HCT116 (cell line): ENCODE measurements at regions not wholly inside any gene's neighbourhood (a gene's known extent, or its start where the extent isn't known, plus 50 kb on each side); places are given as distances from the start of the nearest gene placed in this dataset.

Experiments used
- ATAC-seq: fragments of 200-7000 bp; cut with Tn5 transposase; 2 replicates; pipeline ENCODE4 v1.9.1; 2020; ENCODE audit warnings: mild to moderate bottlenecking, moderate library complexity
- BruUV-seq: library from RNA; stranded (reverse); fragments of 400-500 nt; replicated peaks from 2 replicates; lab custom pipeline; 2021; lab: Mats Ljungman, UMichigan
- CTCF ChIA-PET: fragments of 300-600 bp; sonication (Branson Sonifier 250); formaldehyde crosslinking; loops from one replicate; lab custom pipeline; 2021; ENCODE audit warnings: antibody characterized with exemption; lab: Charles Lee
- POLR2A ChIA-PET: fragments of 300-600, 350-600 bp; sonication (Branson Sonifier 250); formaldehyde crosslinking; loops from one replicate; lab custom pipeline; 2021; ENCODE audit warnings: antibody characterized with exemption; lab: Charles Lee
- RAD21 ChIA-PET, 2 experiments: fragments of 300-600 bp; sonication (Branson Sonifier 250); formaldehyde crosslinking; loops; one replicate each; lab custom pipeline; 2023; ENCODE audit warnings: low total read pairs in 2 of 2; ENCODE audit not compliant: uncharacterized antibody in 2 of 2, unreplicated experiment in 2 of 2, low non-redundant PET in 1 of 2; lab: Charles Lee
- DNase-seq: peaks from one replicate; pipeline ENCODE4 v3.0.0-alpha.2; 2010; ENCODE audit warnings: low read depth, low spot score
- H2AFZ ChIP-seq: fragments of 200-600 bp; shearing (Covaris generic), sonication (generic); 2 replicates; pipeline ENCODE4 v1.6.1; 2017; ENCODE audit warnings: low read depth, mixed run types, mixed read lengths, antibody characterized with exemption, low read length; ENCODE audit not compliant: poor library complexity, severe bottlenecking
- H3K27ac ChIP-seq: 2 replicates; pipeline ENCODE4 v1.5.1; 2012; ENCODE audit warnings: low read depth, low read length
- H3K27me3 ChIP-seq: fragments of 200-600 bp; sonication (generic); 2 replicates; pipeline ENCODE4 v1.6.1; 2016; ENCODE audit warnings: mixed run types, low read length, mixed read lengths; ENCODE audit not compliant: insufficient read depth
- H3K36me3 ChIP-seq, 2 experiments: fragments of 200-500 bp in 1 of 2; fragments of 200-600 bp in 1 of 2; sonication (Bioruptor generic) in 1 of 2; sonication (generic) in 1 of 2; 2 replicates each; pipeline versions ENCODE4 v1.5.1 to v1.6.1; 2014 to 2016; ENCODE audit warnings: low read length in 2 of 2, inconsistent platforms in 1 of 2, mixed read lengths in 1 of 2, mixed run types in 1 of 2; ENCODE audit not compliant: insufficient read depth in 2 of 2, control insufficient read depth in 1 of 2
- H3K4me1 ChIP-seq, 2 experiments: fragments of 200-600 bp in 1 of 2; sonication (generic) in 1 of 2; 2 replicates each; pipeline versions ENCODE4 v1.5.1 to v1.6.1; 2012 to 2017; ENCODE audit warnings: low read length in 2 of 2, inconsistent platforms in 1 of 2, mild to moderate bottlenecking in 1 of 2, mixed read lengths in 1 of 2, mixed run types in 1 of 2, moderate library complexity in 1 of 2; ENCODE audit not compliant: insufficient read depth in 2 of 2, control insufficient read depth in 1 of 2
- H3K4me2 ChIP-seq: fragments of 200-600 bp; sonication (generic); 2 replicates; pipeline ENCODE4 v1.6.1; 2017; ENCODE audit warnings: mixed run types, low read length, mixed read lengths
- H3K4me3 ChIP-seq, 2 experiments: fragments of 200-600 bp in 1 of 2; sonication (generic) in 1 of 2; replicated peaks in 1 of 2; 2 replicates each; pipeline ENCODE4 v1.5.1; 2011 to 2016; ENCODE audit warnings: low read length in 2 of 2, control low read depth in 1 of 2, low read depth in 1 of 2, mild to moderate bottlenecking in 1 of 2, mixed read lengths in 1 of 2, mixed run types in 1 of 2
- H3K79me2 ChIP-seq: fragments of 200-600 bp; sonication (generic); 2 replicates; pipeline ENCODE4 v1.6.1; 2017; ENCODE audit warnings: mild to moderate bottlenecking, mixed run types, low read length, moderate library complexity, mixed read lengths; ENCODE audit not compliant: insufficient read depth
- H3K9ac ChIP-seq: fragments of 200-600 bp; sonication (generic); 2 replicates; pipeline ENCODE4 v1.6.1; 2016; ENCODE audit warnings: low read length, mixed read lengths
- H3K9me2 ChIP-seq: fragments of 200-600 bp; sonication (generic), shearing (Covaris generic); 2 replicates; pipeline ENCODE4 v1.6.1; 2017; ENCODE audit warnings: mixed run types, mild to moderate bottlenecking, moderate library complexity; ENCODE audit not compliant: insufficient read depth
- H3K9me3 ChIP-seq, 2 experiments: fragments of 200-500 bp in 1 of 2; fragments of 200-600 bp in 1 of 2; sonication (Bioruptor generic) in 1 of 2; sonication (generic) in 1 of 2; 2 replicates each; pipeline ENCODE4 v1.6.1; 2014 to 2017; ENCODE audit warnings: low read length in 2 of 2, mixed read lengths in 2 of 2, inconsistent platforms in 1 of 2, low read depth in 1 of 2, mild to moderate bottlenecking in 1 of 2, mixed run types in 1 of 2, moderate library complexity in 1 of 2; ENCODE audit not compliant: control insufficient read depth in 1 of 2, insufficient read depth in 1 of 2
- H4K20me1 ChIP-seq: fragments of 200-600 bp; sonication (generic), shearing (Covaris generic); 2 replicates; pipeline ENCODE4 v1.6.1; 2017; ENCODE audit warnings: mixed run types, mild to moderate bottlenecking, moderate library complexity; ENCODE audit not compliant: insufficient read depth
- CBX3 ChIP-seq: IDR thresholded peaks from 2 replicates; pipeline ENCODE4 v1.6.1; 2012; ENCODE audit warnings: low read depth
- ELF1 ChIP-seq: IDR thresholded peaks from 2 replicates; pipeline ENCODE4 v1.6.1; 2012; ENCODE audit warnings: low read depth, borderline replicate concordance
- POLR2A ChIP-seq: IDR thresholded peaks from 2 replicates; pipeline ENCODE4 v1.7.0; 2011; ENCODE audit warnings: borderline replicate concordance; ENCODE audit not compliant: insufficient read depth, insufficient read length; ENCODE audit errors: extremely low read depth
- POLR2AphosphoS5 ChIP-seq: IDR thresholded peaks from 2 replicates; pipeline ENCODE4 v1.6.1; 2011; ENCODE audit warnings: mild to moderate bottlenecking, low read depth, low read length, moderate library complexity
- REST ChIP-seq: IDR thresholded peaks from 2 replicates; pipeline ENCODE4 v1.6.1; 2012; ENCODE audit warnings: low read depth
- SIN3A ChIP-seq: IDR thresholded peaks from 2 replicates; pipeline ENCODE4 v1.6.1; 2012; ENCODE audit warnings: low read depth
- TCF7L2 ChIP-seq: IDR thresholded peaks from 2 replicates; pipeline ENCODE4 v1.7.0; 2011; ENCODE audit warnings: borderline replicate concordance, inconsistent platforms; ENCODE audit not compliant: insufficient read depth, insufficient read length; ENCODE audit errors: extremely low read depth
- YY1 ChIP-seq: IDR thresholded peaks from 2 replicates; pipeline ENCODE4 v1.6.1; 2011; ENCODE audit warnings: low read length, low read depth, moderate library complexity, mild to moderate bottlenecking; ENCODE audit not compliant: insufficient replicate concordance; ENCODE audit errors: extremely low read depth
- ZNF274 ChIP-seq: fragments of 200-500 bp; sonication (Bioruptor generic); IDR thresholded peaks from 2 replicates; pipeline ENCODE4 v1.6.1; 2014; ENCODE audit warnings: mild to moderate bottlenecking, low read depth, low read length, inconsistent platforms
- intact Hi-C: fragments of 100-400 bp; cut with micrococcal nuclease; formaldehyde crosslinking; loops from 2 replicates; pipeline ENCODE4 v1.10.0; 2022
- TF ChIP-seq, protein P1 (sequence below): IDR thresholded peaks from 2 replicates; pipeline ENCODE4 v1.6.1; 2012
- TF ChIP-seq, protein P2 (sequence below), 3 experiments: fragments of 200-600 bp in 1 of 3; sonication (generic) in 1 of 3; IDR thresholded peaks in 2 of 3; conservative IDR thresholded peaks in 1 of 3; 2 replicates each; pipeline ENCODE4 v1.5.1; 2012 to 2017; ENCODE audit warnings: low read depth in 2 of 3, low read length in 2 of 3, antibody characterized with exemption in 1 of 3, borderline replicate concordance in 1 of 3, control low read depth in 1 of 3, mild to moderate bottlenecking in 1 of 3, mixed read lengths in 1 of 3, mixed run types in 1 of 3, moderate library complexity in 1 of 3; ENCODE audit not compliant: insufficient read depth in 1 of 3
- TF ChIP-seq, protein P3 (sequence below): IDR thresholded peaks from 2 replicates; pipeline ENCODE4 v1.6.1; 2011; ENCODE audit warnings: mild to moderate bottlenecking, low read length, moderate library complexity; ENCODE audit not compliant: insufficient replicate concordance; ENCODE audit errors: extremely low read depth

DNA sequence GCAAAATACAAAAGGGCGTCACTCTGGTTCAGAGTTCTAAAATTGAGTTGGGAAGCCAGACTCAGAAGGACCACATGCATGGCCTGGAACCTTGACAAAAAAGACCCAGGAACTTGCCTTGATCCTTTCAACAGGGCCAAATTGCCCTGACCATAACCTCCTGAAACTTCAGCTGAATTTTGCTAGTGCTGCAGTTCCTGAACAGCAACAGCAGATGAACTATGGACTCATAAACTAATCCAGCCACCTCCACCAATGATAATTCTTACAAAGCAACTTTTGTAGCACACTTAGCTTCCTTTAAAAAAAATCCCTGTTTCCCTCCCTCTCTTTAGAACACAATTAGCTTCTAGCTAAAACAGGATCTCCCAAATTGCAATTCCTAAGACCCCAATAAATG, 155.9 kb downstream of the MAT2B start:
- Histone ChIP-seq H3K9me3 (no peaks in the 10 kb centered on the region), H3K9me2 (no peaks in the 10 kb centered on the region), H3K36me3 (no peaks in the 10 kb centered on the region), H4K20me1 (no peaks in the 10 kb centered on the region), H3K4me2 (no peak overlapping the region), H3K27ac (no peak overlapping the region), H3K9ac (no peak overlapping the region), H3K4me3 (no peak overlapping the region), H3K79me2 (no peaks in the 10 kb centered on the region), H2AFZ (no peak overlapping the region), H3K4me1 (no peaks in the 10 kb centered on the region), H3K27me3 (no peaks in the 10 kb centered on the region)
- ATAC-seq (no peak), DNase-seq (no peak)
- POLR2A ChIA-PET = no interaction called here
- RAD21 ChIA-PET = no interaction called here
- intact Hi-C loops = no loop called here
- TF ChIP-seq POLR2A (no peak), SIN3A (no peak), YY1 (no peak), TCF7L2 (no peak), REST (no peak), POLR2AphosphoS5 (no peak), ZNF274 (no peak), CBX3 (no peak), ELF1 (no peak)
- TF ChIP-seq, protein P1, sequence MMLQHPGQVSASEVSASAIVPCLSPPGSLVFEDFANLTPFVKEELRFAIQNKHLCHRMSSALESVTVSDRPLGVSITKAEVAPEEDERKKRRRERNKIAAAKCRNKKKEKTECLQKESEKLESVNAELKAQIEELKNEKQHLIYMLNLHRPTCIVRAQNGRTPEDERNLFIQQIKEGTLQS = no peak
- TF ChIP-seq, protein P2, sequence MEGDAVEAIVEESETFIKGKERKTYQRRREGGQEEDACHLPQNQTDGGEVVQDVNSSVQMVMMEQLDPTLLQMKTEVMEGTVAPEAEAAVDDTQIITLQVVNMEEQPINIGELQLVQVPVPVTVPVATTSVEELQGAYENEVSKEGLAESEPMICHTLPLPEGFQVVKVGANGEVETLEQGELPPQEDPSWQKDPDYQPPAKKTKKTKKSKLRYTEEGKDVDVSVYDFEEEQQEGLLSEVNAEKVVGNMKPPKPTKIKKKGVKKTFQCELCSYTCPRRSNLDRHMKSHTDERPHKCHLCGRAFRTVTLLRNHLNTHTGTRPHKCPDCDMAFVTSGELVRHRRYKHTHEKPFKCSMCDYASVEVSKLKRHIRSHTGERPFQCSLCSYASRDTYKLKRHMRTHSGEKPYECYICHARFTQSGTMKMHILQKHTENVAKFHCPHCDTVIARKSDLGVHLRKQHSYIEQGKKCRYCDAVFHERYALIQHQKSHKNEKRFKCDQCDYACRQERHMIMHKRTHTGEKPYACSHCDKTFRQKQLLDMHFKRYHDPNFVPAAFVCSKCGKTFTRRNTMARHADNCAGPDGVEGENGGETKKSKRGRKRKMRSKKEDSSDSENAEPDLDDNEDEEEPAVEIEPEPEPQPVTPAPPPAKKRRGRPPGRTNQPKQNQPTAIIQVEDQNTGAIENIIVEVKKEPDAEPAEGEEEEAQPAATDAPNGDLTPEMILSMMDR (IDR thresholded peaks at IDR 0.05 in 2 of 3, conservative IDR thresholded peaks at IDR 0.05 in 1 of 3; ENCODE audit: borderline replicate concordance in 1 of 3, insufficient read depth in 1 of 3, low read depth in 2 of 3, low read length in 2 of 3) = no peak
- TF ChIP-seq, protein P3, sequence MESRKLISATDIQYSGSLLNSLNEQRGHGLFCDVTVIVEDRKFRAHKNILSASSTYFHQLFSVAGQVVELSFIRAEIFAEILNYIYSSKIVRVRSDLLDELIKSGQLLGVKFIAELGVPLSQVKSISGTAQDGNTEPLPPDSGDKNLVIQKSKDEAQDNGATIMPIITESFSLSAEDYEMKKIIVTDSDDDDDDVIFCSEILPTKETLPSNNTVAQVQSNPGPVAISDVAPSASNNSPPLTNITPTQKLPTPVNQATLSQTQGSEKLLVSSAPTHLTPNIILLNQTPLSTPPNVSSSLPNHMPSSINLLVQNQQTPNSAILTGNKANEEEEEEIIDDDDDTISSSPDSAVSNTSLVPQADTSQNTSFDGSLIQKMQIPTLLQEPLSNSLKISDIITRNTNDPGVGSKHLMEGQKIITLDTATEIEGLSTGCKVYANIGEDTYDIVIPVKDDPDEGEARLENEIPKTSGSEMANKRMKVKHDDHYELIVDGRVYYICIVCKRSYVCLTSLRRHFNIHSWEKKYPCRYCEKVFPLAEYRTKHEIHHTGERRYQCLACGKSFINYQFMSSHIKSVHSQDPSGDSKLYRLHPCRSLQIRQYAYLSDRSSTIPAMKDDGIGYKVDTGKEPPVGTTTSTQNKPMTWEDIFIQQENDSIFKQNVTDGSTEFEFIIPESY = no peak
- BruUV-seq = no TSS peak
- CTCF ChIA-PET = no interaction called here
